CD8-positive, alpha-beta memory T cell (primary cell): ENCODE measurements at regions not wholly inside any gene's neighbourhood (a gene's known extent, or its start where the extent isn't known, plus 50 kb on each side); places are given as distances from the start of the nearest gene placed in this dataset.
A peak's percentile ranks its signal among the peaks of the same experiment; 100 is the strongest.

Experiments
- CTCF ChIA-PET: fragments of 350-600 bp; sonication (Branson Sonifier 250); formaldehyde crosslinking; loops from one replicate; lab custom pipeline; 2021; ENCODE audit warnings: antibody characterized with exemption; lab: Charles Lee
- POLR2A ChIA-PET: fragments of 350-600 bp; sonication (Branson Sonifier 250); formaldehyde crosslinking; loops from one replicate; lab custom pipeline; 2021; ENCODE audit warnings: antibody characterized with exemption; lab: Charles Lee
- DNase-seq, 5 donors: peaks; one replicate each; pipeline versions ENCODE4 v3.0.0 to v3.0.0-alpha.2; 2020 to 2022; ENCODE audit warnings: mixed read lengths in 1 of 5
- H3K27ac ChIP-seq: one replicate; pipeline ENCODE4 v1.7.0; 2013; ENCODE audit warnings: low read depth, mild to moderate bottlenecking, low read length, moderate library complexity
- H3K27me3 ChIP-seq: 2 replicates; pipeline ENCODE4 v1.7.0; 2013; ENCODE audit warnings: low read length, mild to moderate bottlenecking; ENCODE audit not compliant: insufficient read depth, poor library complexity, severe bottlenecking
- H3K36me3 ChIP-seq: 2 replicates; pipeline ENCODE4 v1.7.0; 2013; ENCODE audit warnings: mild to moderate bottlenecking, low read length, moderate library complexity; ENCODE audit not compliant: insufficient read depth
- H3K4me1 ChIP-seq: 2 replicates; pipeline ENCODE4 v1.7.0; 2013; ENCODE audit warnings: mild to moderate bottlenecking, low read length, moderate library complexity; ENCODE audit not compliant: insufficient read depth
- H3K4me3 ChIP-seq: 2 replicates; pipeline ENCODE4 v1.7.0; 2013; ENCODE audit warnings: mild to moderate bottlenecking, low read length
- H3K9me3 ChIP-seq: 2 replicates; pipeline ENCODE4 v1.7.0; 2013; ENCODE audit warnings: mild to moderate bottlenecking, low read length
- H3K27ac Mint-ChIP-seq, 8 donors: one replicate each; pipeline ENCODE4 v1.8.0; 2020 to 2021; ENCODE audit warnings: mixed read lengths in 8 of 8, mild to moderate bottlenecking in 6 of 8, inconsistent platforms in 3 of 8, moderate library complexity in 3 of 8
- H3K27me3 Mint-ChIP-seq, 2 donors: one replicate each; pipeline ENCODE4 v1.8.0; 2020 to 2021; ENCODE audit warnings: mixed read lengths in 2 of 2, mild to moderate bottlenecking in 1 of 2, moderate library complexity in 1 of 2
- H3K36me3 Mint-ChIP-seq, 3 donors: one replicate each; pipeline ENCODE4 v1.8.0; 2020 to 2021; ENCODE audit warnings: mixed read lengths in 3 of 3, inconsistent platforms in 1 of 3, mild to moderate bottlenecking in 1 of 3
- H3K4me1 Mint-ChIP-seq, 3 donors: one replicate each; pipeline ENCODE4 v1.8.0; 2020 to 2021; ENCODE audit warnings: mixed read lengths in 3 of 3, inconsistent platforms in 1 of 3, mild to moderate bottlenecking in 1 of 3
- H3K4me3 Mint-ChIP-seq, 7 donors: one replicate each; pipeline ENCODE4 v1.8.0; 2020 to 2021; ENCODE audit warnings: mixed read lengths in 7 of 7, mild to moderate bottlenecking in 6 of 7, moderate library complexity in 4 of 7, inconsistent platforms in 2 of 7
- H3K9me3 Mint-ChIP-seq, 5 donors: one replicate each; pipeline ENCODE4 v1.8.0; 2020 to 2022; ENCODE audit warnings: mixed read lengths in 5 of 5, mild to moderate bottlenecking in 3 of 5, moderate library complexity in 2 of 5, inconsistent platforms in 1 of 5

DNA sequence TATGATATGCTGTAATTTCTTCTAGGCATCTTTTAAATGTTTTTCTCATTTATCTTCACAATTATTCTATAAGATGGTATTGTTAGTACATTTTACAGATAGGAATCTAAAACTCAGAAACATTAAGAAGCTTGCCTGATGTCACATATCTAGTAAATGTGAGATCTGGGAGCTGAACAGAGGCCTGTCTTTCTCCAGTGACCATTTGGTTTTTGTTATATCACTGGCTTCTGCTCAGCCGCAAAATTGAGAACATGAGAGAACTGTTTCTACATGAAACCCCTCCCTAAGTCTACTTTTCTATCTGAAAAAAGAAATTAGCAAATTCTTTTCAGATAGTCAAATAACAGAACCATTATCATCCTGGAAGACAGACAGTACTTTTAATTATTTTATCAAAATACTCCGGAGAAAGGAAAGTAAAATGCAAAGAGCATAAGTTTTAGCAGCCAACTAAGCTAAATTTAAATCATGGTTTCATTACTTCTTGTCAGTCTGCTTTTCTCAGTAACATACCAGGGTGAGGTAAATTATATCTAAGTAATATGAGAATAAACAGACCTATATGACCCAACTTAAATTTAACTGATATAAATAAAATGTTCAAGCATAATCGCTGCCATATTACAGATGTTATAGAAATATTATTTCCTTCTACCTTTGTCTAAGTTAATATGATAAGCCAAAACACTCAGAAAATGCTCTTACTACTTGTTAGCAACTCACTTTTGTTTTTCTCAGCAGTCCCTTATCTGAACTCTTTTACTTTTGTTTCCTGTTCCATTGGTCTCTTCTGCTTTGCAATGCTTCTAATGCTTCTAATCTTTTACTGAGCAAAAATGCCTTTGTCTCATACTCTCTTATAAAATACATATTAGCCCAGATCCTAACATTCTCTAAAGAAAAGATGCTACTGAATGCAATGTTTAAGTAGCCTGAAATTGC lies 68.0 kb upstream of the MBNL1 start:
- Mint-ChIP-seq H3K4me3 (peak overlapping the region; percentile 63 to 90 (median 73)), H3K27ac (peak overlapping the region; percentile 88 to 98 (median 96)), H3K27me3 (no peaks in the 10 kb centered on the region), H3K36me3 (peaks cover 0 to 7% (median 1%) of the 10 kb centered on the region in 3 donors), H3K4me1 (peaks cover 69 to 91% (median 85%) of the 10 kb centered on the region in 3 donors), H3K9me3 (no peaks in the 10 kb centered on the region)
- Histone ChIP-seq H3K9me3 (no peaks in the 10 kb centered on the region), H3K27me3 (no peaks in the 10 kb centered on the region), H3K4me3 (peak overlapping the region; percentile 32), H3K4me1 (peaks cover 62% of the 10 kb centered on the region), H3K36me3 (no peaks in the 10 kb centered on the region), H3K27ac (peak overlapping the region; percentile 75)
- POLR2A ChIA-PET = interaction anchor here (1.1 to 3.7 kb wide), 4 partner anchors 10 to 69 kb away, joined by 3 to 29 read pairs (median 6); partner anchors contain the start of gene MBNL1
- CTCF ChIA-PET = interaction anchor here (0.8 to 4.6 kb wide), 4 partner anchors 10 to 68 kb away, joined by 3 to 25 read pairs (median 8); partner anchors contain the start of gene MBNL1
- DNase-seq = peak in 1 of 5 donors; percentile 48

DNA sequence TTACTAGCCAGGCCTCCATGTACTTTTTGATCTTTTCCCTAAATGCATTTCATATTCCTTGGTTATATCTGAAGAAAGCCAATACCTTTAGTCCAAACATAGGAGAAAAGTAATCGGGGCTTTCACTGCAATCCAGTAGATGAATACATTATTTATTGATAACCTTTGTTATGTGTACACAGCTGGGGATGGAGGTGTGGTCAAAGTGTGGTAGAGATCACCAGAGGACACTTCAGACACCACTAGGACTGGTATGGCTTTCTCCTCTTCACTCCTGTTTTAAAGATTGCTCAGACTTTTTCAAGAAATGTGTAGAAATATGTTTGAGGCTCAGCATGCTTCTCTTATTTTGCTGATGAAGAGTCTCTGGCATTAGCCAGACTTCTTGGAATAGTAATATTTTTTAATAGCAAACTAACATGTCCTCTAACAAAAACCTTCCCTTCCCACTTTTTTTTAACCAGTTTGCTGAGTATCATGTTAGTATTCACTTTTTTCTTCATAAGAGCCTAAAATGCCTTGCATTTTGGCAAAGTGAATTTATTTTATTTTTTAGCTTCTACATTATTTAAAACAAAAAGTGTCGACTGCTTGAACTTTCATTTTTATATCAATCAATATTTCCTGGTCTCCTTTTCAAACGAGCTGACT lies 65.6 kb upstream of the MBNL1 start:
- Histone ChIP-seq H3K4me1 (peaks cover 65% of the 10 kb centered on the region), H3K27ac (peak overlapping the region; percentile 62), H3K36me3 (no peaks in the 10 kb centered on the region), H3K4me3 (peak overlapping the region; percentile 33), H3K27me3 (no peaks in the 10 kb centered on the region), H3K9me3 (no peaks in the 10 kb centered on the region)
- H3K27me3 Mint-ChIP-seq = no peaks in the 10 kb centered on the region
- H3K9me3 Mint-ChIP-seq = no peaks in the 10 kb centered on the region
- H3K27ac Mint-ChIP-seq = peak overlapping the region; percentile 63 to 93 (median 90)
- ChIA-PET POLR2A (interaction anchor here (1.4 to 3.4 kb wide), 3 partner anchors 10 to 66 kb away, joined by 3 to 34 read pairs (median 5); partner anchors contain the start of gene MBNL1), CTCF (interaction anchor here (0.9 to 2.7 kb wide), 4 partner anchors 10 to 41 kb away, joined by 3 to 10 read pairs (median 4); no protein-coding TSS in a partner anchor)
- peak overlapping the region; percentile 77 to 91 (median 84) for H3K4me3 Mint-ChIP-seq
- H3K36me3 Mint-ChIP-seq = peaks cover 0 to 6% (median 4%) of the 10 kb centered on the region in 3 donors
- H3K4me1 Mint-ChIP-seq = peaks cover 61 to 89% (median 81%) of the 10 kb centered on the region in 3 donors
- DNase-seq = no peak

DNA sequence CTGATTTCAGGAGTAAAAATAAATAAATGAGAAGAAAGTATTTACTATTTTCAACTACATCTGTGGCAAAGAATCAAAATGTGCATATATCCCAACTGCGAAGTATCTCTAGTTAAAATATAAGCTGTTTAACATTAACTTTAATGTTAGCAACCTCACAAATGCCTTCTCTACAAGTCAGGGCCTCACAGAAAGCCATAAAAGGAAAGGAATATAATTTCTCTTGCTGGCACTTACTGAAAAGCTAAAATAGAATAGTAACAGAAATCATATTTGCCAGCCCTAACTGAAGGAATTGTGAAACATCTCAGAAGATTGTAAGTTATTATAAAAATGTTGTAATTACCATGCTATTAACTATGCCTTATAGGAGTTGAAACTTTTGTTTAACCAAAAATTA lies 65.1 kb upstream of the MBNL1 start:
- Histone ChIP-seq H3K9me3 (no peaks in the 10 kb centered on the region), H3K27ac (peak overlapping the region; percentile 62), H3K27me3 (no peaks in the 10 kb centered on the region), H3K4me3 (peak overlapping the region; percentile 33), H3K36me3 (no peaks in the 10 kb centered on the region), H3K4me1 (peaks cover 65% of the 10 kb centered on the region)
- H3K9me3 Mint-ChIP-seq = no peaks in the 10 kb centered on the region
- H3K36me3 Mint-ChIP-seq = peaks cover 0 to 6% (median 4%) of the 10 kb centered on the region in 3 donors
- peak overlapping the region; percentile 77 to 91 (median 84) for H3K4me3 Mint-ChIP-seq
- no peak for DNase-seq
- peak overlapping the region; percentile 63 to 93 (median 90) for H3K27ac Mint-ChIP-seq
- peaks cover 58 to 89% (median 81%) of the 10 kb centered on the region in 3 donors for H3K4me1 Mint-ChIP-seq
- POLR2A ChIA-PET = interaction anchor here (0.9 to 3.4 kb wide), 4 partner anchors 10 to 65 kb away, joined by 3 to 34 read pairs (median 4); partner anchors contain the start of gene MBNL1
- CTCF ChIA-PET = interaction anchor here (0.8 to 2.7 kb wide), 6 partner anchors 10 to 66 kb away, joined by 3 to 10 read pairs (median 4); partner anchors contain the start of gene MBNL1
- no peaks in the 10 kb centered on the region for H3K27me3 Mint-ChIP-seq

DNA sequence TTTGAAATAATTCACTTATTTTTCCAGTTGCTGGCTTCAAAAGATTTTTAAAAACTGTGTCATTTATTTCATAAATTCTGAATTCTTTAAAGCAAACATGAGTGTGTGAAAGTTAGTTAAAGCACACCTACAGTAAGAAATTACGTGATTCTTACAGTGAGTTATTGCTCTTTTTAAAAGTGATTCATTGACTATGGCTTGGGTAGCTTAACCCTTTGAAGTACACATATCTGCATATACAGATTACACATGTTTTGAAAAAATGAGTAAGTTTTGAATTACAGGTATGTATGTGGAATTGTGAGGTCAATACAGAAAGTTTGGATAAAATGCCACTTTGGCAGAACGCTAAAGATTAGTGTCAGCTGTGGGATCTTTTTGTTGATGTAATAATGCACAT lies 64.5 kb upstream of the MBNL1 start:
- Histone ChIP-seq H3K27ac (peak overlapping the region; percentile 62), H3K4me3 (peak overlapping the region; percentile 33), H3K9me3 (no peaks in the 10 kb centered on the region), H3K4me1 (peaks cover 65% of the 10 kb centered on the region), H3K27me3 (no peaks in the 10 kb centered on the region), H3K36me3 (no peaks in the 10 kb centered on the region)
- no peak for DNase-seq
- Mint-ChIP-seq H3K4me1 (peaks cover 54 to 89% (median 81%) of the 10 kb centered on the region in 3 donors), H3K27me3 (no peaks in the 10 kb centered on the region), H3K9me3 (no peaks in the 10 kb centered on the region), H3K36me3 (peaks cover 0 to 6% (median 4%) of the 10 kb centered on the region in 3 donors), H3K27ac (peak overlapping the region; percentile 27 to 92 (median 86)), H3K4me3 (peak overlapping the region; percentile 81 to 91 (median 87))
- POLR2A ChIA-PET = interaction anchor here (0.9 to 3.4 kb wide), 4 partner anchors 11 to 64 kb away, joined by 3 to 34 read pairs (median 4); partner anchors contain the start of gene MBNL1
- CTCF ChIA-PET = interaction anchor here (0.7 to 2.7 kb wide), 9 partner anchors 9 to 65 kb away, joined by 3 to 10 read pairs (median 4); partner anchors contain the start of gene MBNL1

DNA sequence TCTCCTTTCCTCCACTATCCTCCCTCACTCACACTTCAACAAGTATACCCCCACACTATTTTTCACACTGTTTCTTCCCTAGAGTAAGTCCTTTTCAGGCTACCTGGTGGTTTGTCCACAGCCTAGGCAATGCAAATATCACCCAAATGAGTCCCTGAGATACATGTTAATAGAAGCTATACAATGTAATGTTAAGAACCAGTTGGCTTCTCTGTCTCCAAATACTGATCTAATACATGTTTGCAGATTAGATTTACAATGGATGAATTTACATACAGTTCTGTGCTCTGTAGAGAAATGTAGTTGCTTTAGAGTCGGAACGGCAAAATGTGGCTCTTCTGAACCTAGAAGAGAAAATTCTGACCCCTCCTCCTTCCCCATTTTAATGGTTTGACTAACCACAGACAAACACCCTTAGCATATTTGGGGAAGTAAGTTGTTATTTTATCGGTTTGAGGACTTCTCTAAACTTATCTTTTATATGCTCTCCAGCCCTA lies 63.6 kb upstream of the MBNL1 start:
- no peaks in the 10 kb centered on the region for H3K9me3 ChIP-seq
- DNase-seq = peak in 1 of 5 donors; percentile 40
- peaks cover 50 to 89% (median 81%) of the 10 kb centered on the region in 3 donors for H3K4me1 Mint-ChIP-seq
- peak overlapping the region; percentile 64 to 97 (median 96) for H3K27ac Mint-ChIP-seq
- no peaks in the 10 kb centered on the region for H3K27me3 ChIP-seq
- CTCF ChIA-PET = interaction anchor here (0.7 to 2.7 kb wide), 6 partner anchors 12 to 64 kb away, joined by 3 to 10 read pairs (median 4); partner anchors contain the start of gene MBNL1
- peak overlapping the region; percentile 80 to 91 (median 89) for H3K4me3 Mint-ChIP-seq
- H3K36me3 Mint-ChIP-seq = peaks cover 0 to 4% (median 3%) of the 10 kb centered on the region in 3 donors
- H3K27me3 Mint-ChIP-seq = no peaks in the 10 kb centered on the region
- H3K4me1 ChIP-seq = peaks cover 64% of the 10 kb centered on the region
- H3K36me3 ChIP-seq = no peaks in the 10 kb centered on the region
- peak overlapping the region; percentile 62 for H3K27ac ChIP-seq
- peak overlapping the region; percentile 69 for H3K4me3 ChIP-seq
- H3K9me3 Mint-ChIP-seq = no peaks in the 10 kb centered on the region
- POLR2A ChIA-PET = interaction anchor here (3.4 kb wide), 1 partner anchor 64 kb away, joined by 34 read pairs; the partner anchor contains the start of gene MBNL1

DNA sequence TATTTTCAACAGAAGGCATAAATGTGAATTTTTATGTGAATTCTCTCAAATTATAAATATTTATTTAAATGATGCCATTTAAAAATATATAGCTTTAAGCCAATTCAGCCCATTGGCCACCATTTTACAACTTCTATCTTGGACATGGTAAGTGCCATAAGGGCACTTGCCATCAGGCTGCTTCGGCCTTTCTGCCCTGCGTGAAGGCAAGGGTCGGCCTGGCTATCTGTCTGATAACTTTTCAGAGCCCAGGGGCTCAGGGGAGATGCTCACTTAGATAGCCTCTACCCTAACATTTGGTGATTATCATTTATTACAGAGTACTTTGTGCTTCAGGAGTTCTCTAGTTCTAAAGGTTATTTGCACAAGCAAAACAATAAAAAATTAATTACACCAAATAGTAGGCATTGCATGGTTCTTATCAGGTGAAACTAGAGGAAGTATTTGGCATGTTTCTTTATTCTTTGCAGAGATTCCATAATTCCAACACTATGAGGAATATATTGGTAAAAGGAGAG lies 62.4 kb upstream of the MBNL1 start:
- Histone ChIP-seq H3K36me3 (no peaks in the 10 kb centered on the region), H3K4me1 (peaks cover 67% of the 10 kb centered on the region), H3K27me3 (no peaks in the 10 kb centered on the region), H3K9me3 (no peaks in the 10 kb centered on the region), H3K4me3 (no peak overlapping the region), H3K27ac (no peak overlapping the region)
- peaks cover 0 to 4% (median 3%) of the 10 kb centered on the region in 3 donors for H3K36me3 Mint-ChIP-seq
- no peaks in the 10 kb centered on the region for H3K9me3 Mint-ChIP-seq
- peak overlapping the region in 4 of 8 donors; percentile 0 to 97 (median 96) for H3K27ac Mint-ChIP-seq
- ChIA-PET CTCF (interaction anchor here (2.1 kb wide), 1 partner anchor 21 kb away, joined by 6 read pairs; no protein-coding TSS in a partner anchor), POLR2A (interaction anchor here (3.4 kb wide), 1 partner anchor 62 kb away, joined by 34 read pairs; the partner anchor contains the start of gene MBNL1)
- H3K4me1 Mint-ChIP-seq = peaks cover 43 to 83% (median 76%) of the 10 kb centered on the region in 3 donors
- peak overlapping the region in 4 of 7 donors; percentile 35 to 91 (median 85) for H3K4me3 Mint-ChIP-seq
- DNase-seq = no peak
- no peaks in the 10 kb centered on the region for H3K27me3 Mint-ChIP-seq

DNA sequence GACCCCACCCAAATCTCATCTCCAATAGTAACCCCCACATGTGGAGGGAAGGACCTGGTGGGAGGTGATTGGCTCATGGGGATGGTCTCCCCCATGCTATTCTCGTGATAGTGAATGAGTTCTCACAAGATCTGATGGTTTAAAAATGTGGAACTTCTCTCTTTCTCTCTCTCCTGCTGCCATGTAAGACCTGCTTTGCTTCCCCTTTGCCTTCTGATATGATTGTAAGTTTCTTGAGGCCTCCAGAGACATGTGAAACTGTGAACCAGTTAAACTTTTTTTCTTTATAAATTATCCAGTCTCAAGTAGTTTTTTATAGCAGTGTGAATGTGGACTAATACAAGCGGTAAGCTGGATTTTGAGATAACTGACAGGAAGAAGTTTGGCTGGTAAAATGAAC lies 60.3 kb upstream of the MBNL1 start:
- no peak for DNase-seq
- H3K27me3 ChIP-seq = no peaks in the 10 kb centered on the region
- H3K27ac ChIP-seq = no peak overlapping the region
- H3K27ac Mint-ChIP-seq = peak overlapping the region in 3 of 8 donors; percentile 20 to 46 (median 33)
- no peaks in the 10 kb centered on the region for H3K9me3 Mint-ChIP-seq
- no peaks in the 10 kb centered on the region for H3K36me3 ChIP-seq
- no peak overlapping the region for H3K4me3 Mint-ChIP-seq
- peaks cover 0 to 4% (median 3%) of the 10 kb centered on the region in 3 donors for H3K36me3 Mint-ChIP-seq
- ChIA-PET CTCF (interaction anchor here (2.0 kb wide), 1 partner anchor 10 kb away, joined by 4 read pairs; no protein-coding TSS in a partner anchor), POLR2A (no interaction called here)
- no peaks in the 10 kb centered on the region for H3K9me3 ChIP-seq
- no peak overlapping the region for H3K4me3 ChIP-seq
- peaks cover 34 to 72% (median 70%) of the 10 kb centered on the region in 3 donors for H3K4me1 Mint-ChIP-seq
- peaks cover 60% of the 10 kb centered on the region for H3K4me1 ChIP-seq
- no peaks in the 10 kb centered on the region for H3K27me3 Mint-ChIP-seq
